HepG2 (cell line): ENCODE measurements at regions not wholly inside any gene's neighbourhood (a gene's known extent, or its start where the extent isn't known, plus 50 kb on each side); places are given as distances from the start of the nearest gene placed in this dataset.

ENCODE experiments used
- DMAP1 ChIP-seq: IDR thresholded peaks from 2 replicates; pipeline ENCODE4 v1.6.1; 2016
- DNMT3B ChIP-seq: conservative IDR thresholded peaks from 2 replicates; pipeline ENCODE4 v1.6.1; 2016; ENCODE audit warnings: missing biosample characterization, control low read depth
- FOXC1 ChIP-seq: sonication (generic); formaldehyde crosslinking; IDR thresholded peaks from 2 replicates; pipeline ENCODE4 v1.8.0; 2022; ENCODE audit warnings: mild to moderate bottlenecking, missing genetic modification reagents, borderline replicate concordance
- HNRNPLL ChIP-seq: fragments of 200-400 bp; formaldehyde crosslinking; IDR thresholded peaks from 2 replicates; pipeline ENCODE4 v1.6.1; 2017; ENCODE audit warnings: mild to moderate bottlenecking, low read depth, low read length; ENCODE audit not compliant: poor library complexity, severe bottlenecking
- RBM39 ChIP-seq: fragments of 200-400 bp; formaldehyde crosslinking; IDR thresholded peaks from one replicate; pipeline ENCODE4 v1.6.1; 2018; ENCODE audit warnings: antibody characterized with exemption, mild to moderate bottlenecking, low read depth, low read length; ENCODE audit not compliant: poor library complexity, severe bottlenecking
- SYNCRIP ChIP-seq: fragments of 200-400 bp; formaldehyde crosslinking; IDR thresholded peaks from 2 replicates; pipeline ENCODE4 v1.6.1; 2018; ENCODE audit warnings: mild to moderate bottlenecking, low read depth, low read length; ENCODE audit not compliant: insufficient read depth
- THYN1 ChIP-seq: sonication (generic); formaldehyde crosslinking; IDR thresholded peaks from 2 replicates; pipeline ENCODE4 v1.8.1; 2023; ENCODE audit warnings: low read depth, mild to moderate bottlenecking, moderate library complexity, missing genetic modification reagents, borderline replicate concordance
- YEATS4 ChIP-seq: sonication (generic); formaldehyde crosslinking; IDR thresholded peaks from 2 replicates; pipeline ENCODE4 v1.4.0; 2020; ENCODE audit warnings: missing genetic modification reagents, borderline replicate concordance
- ZFP90 ChIP-seq: sonication (generic); formaldehyde crosslinking; IDR thresholded peaks from 2 replicates; pipeline ENCODE4 v1.8.0; 2022; ENCODE audit warnings: missing genetic modification reagents, mild to moderate bottlenecking, inconsistent platforms, borderline replicate concordance
- ZNF121 ChIP-seq: sonication (generic); formaldehyde crosslinking; IDR thresholded peaks from 2 replicates; pipeline ENCODE4 v1.5.0; 2020; ENCODE audit warnings: mild to moderate bottlenecking, missing genetic modification reagents
- ZNF674 ChIP-seq: sonication (generic); formaldehyde crosslinking; IDR thresholded peaks from 2 replicates; pipeline ENCODE4 v1.5.0; 2020; ENCODE audit warnings: low read depth, mild to moderate bottlenecking, missing genetic modification reagents
- TF ChIP-seq, protein P1 (sequence below): sonication (generic); formaldehyde crosslinking; IDR thresholded peaks from 2 replicates; pipeline ENCODE4 v1.5.1; 2020; ENCODE audit warnings: mild to moderate bottlenecking, missing genetic modification reagents, borderline replicate concordance
- TF ChIP-seq, protein P2 (sequence below): sonication (generic); formaldehyde crosslinking; IDR thresholded peaks from 2 replicates; pipeline ENCODE4 v1.4.0; 2020; ENCODE audit warnings: mild to moderate bottlenecking, missing genetic modification reagents
- TF ChIP-seq, protein P3 (sequence below): sonication (generic); formaldehyde crosslinking; IDR thresholded peaks from 2 replicates; pipeline ENCODE4 v1.5.1; 2020; ENCODE audit warnings: missing genetic modification reagents, mild to moderate bottlenecking, borderline replicate concordance
- TF ChIP-seq, protein P4 (sequence below): sonication (generic); formaldehyde crosslinking; IDR thresholded peaks from 2 replicates; pipeline ENCODE4 v1.4.0; 2020; ENCODE audit warnings: missing genetic modification reagents
- TF ChIP-seq, protein P5 (sequence below): sonication (generic); formaldehyde crosslinking; IDR thresholded peaks from 2 replicates; pipeline ENCODE4 v1.5.1; 2020; ENCODE audit warnings: mild to moderate bottlenecking, missing genetic modification reagents, borderline replicate concordance

DNA sequence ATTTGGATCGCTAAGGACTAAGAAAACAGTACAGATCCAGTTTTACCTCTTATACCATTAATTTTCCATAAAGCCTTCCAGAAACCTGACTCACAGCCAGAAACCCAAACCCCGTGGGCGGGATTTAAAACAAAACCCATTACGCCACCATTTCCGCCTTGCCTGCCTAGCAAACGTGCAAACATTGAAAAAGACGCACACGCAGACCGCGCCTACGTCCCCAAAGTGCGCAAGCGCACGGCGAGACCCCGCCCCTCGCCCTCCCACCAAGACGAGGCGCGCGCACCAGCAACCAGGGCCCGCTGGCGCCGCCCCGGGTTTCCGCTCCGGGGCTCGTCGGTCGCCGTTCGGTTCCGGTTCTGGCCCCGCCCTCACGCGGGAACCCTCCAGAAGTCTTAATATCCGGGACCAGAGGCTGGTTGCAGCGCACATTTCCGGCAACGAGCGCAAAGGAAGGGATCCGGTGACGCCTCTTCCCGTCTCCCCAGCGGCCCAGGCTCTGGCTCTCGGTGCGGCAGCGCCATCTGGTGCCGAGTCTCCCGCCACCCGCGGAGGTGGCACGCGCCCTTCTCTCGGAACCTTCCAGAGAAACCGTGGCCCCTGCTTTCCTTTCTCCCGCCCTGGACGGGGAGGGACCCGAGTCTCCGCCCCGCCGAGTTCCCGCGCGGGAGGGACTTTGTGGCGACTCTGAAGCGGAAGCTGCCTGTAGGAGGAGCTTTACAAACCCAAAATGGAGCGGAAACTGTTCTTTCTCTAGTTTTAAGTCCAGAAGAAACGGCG lies 256.9 kb upstream of the STARD13 start (continued):
- TF ChIP-seq, protein P1, sequence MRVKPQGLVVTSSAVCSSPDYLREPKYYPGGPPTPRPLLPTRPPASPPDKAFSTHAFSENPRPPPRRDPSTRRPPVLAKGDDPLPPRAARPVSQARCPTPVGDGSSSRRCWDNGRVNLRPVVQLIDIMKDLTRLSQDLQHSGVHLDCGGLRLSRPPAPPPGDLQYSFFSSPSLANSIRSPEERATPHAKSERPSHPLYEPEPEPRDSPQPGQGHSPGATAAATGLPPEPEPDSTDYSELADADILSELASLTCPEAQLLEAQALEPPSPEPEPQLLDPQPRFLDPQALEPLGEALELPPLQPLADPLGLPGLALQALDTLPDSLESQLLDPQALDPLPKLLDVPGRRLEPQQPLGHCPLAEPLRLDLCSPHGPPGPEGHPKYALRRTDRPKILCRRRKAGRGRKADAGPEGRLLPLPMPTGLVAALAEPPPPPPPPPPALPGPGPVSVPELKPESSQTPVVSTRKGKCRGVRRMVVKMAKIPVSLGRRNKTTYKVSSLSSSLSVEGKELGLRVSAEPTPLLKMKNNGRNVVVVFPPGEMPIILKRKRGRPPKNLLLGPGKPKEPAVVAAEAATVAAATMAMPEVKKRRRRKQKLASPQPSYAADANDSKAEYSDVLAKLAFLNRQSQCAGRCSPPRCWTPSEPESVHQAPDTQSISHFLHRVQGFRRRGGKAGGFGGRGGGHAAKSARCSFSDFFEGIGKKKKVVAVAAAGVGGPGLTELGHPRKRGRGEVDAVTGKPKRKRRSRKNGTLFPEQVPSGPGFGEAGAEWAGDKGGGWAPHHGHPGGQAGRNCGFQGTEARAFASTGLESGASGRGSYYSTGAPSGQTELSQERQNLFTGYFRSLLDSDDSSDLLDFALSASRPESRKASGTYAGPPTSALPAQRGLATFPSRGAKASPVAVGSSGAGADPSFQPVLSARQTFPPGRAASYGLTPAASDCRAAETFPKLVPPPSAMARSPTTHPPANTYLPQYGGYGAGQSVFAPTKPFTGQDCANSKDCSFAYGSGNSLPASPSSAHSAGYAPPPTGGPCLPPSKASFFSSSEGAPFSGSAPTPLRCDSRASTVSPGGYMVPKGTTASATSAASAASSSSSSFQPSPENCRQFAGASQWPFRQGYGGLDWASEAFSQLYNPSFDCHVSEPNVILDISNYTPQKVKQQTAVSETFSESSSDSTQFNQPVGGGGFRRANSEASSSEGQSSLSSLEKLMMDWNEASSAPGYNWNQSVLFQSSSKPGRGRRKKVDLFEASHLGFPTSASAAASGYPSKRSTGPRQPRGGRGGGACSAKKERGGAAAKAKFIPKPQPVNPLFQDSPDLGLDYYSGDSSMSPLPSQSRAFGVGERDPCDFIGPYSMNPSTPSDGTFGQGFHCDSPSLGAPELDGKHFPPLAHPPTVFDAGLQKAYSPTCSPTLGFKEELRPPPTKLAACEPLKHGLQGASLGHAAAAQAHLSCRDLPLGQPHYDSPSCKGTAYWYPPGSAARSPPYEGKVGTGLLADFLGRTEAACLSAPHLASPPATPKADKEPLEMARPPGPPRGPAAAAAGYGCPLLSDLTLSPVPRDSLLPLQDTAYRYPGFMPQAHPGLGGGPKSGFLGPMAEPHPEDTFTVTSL (CRISPR knock-in tag) = peak; percentile 77; the same call in 1 of the 2 replicates
- TF ChIP-seq ZNF674 (CRISPR knock-in tag) (no peak), RBM39 (peak; percentile 78), THYN1 (CRISPR knock-in tag) (no peak), DMAP1 (CRISPR knock-in tag) (peak; percentile 97), FOXC1 (CRISPR knock-in tag) (peak; percentile 100), SYNCRIP (no peak), ZFP90 (peak; percentile 94; the same call in 1 of the 2 replicates), ZNF121 (CRISPR knock-in tag) (peak; percentile 75; the same call in 1 of the 2 replicates), DNMT3B (no peak), HNRNPLL (peak; percentile 92), YEATS4 (peak; percentile 97)
- TF ChIP-seq, protein P2, sequence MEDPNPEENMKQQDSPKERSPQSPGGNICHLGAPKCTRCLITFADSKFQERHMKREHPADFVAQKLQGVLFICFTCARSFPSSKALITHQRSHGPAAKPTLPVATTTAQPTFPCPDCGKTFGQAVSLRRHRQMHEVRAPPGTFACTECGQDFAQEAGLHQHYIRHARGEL (CRISPR knock-in tag) = peak; percentile 82; the same call in 1 of the 2 replicates
- TF ChIP-seq, protein P3, sequence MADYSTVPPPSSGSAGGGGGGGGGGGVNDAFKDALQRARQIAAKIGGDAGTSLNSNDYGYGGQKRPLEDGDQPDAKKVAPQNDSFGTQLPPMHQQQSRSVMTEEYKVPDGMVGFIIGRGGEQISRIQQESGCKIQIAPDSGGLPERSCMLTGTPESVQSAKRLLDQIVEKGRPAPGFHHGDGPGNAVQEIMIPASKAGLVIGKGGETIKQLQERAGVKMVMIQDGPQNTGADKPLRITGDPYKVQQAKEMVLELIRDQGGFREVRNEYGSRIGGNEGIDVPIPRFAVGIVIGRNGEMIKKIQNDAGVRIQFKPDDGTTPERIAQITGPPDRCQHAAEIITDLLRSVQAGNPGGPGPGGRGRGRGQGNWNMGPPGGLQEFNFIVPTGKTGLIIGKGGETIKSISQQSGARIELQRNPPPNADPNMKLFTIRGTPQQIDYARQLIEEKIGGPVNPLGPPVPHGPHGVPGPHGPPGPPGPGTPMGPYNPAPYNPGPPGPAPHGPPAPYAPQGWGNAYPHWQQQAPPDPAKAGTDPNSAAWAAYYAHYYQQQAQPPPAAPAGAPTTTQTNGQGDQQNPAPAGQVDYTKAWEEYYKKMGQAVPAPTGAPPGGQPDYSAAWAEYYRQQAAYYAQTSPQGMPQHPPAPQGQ (CRISPR knock-in tag) = peak; percentile 77; the same call in 1 of the 2 replicates
- TF ChIP-seq, protein P4, sequence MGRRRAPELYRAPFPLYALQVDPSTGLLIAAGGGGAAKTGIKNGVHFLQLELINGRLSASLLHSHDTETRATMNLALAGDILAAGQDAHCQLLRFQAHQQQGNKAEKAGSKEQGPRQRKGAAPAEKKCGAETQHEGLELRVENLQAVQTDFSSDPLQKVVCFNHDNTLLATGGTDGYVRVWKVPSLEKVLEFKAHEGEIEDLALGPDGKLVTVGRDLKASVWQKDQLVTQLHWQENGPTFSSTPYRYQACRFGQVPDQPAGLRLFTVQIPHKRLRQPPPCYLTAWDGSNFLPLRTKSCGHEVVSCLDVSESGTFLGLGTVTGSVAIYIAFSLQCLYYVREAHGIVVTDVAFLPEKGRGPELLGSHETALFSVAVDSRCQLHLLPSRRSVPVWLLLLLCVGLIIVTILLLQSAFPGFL (CRISPR knock-in tag) = peak; percentile 86; the same call in 1 of the 2 replicates
- TF ChIP-seq, protein P5, sequence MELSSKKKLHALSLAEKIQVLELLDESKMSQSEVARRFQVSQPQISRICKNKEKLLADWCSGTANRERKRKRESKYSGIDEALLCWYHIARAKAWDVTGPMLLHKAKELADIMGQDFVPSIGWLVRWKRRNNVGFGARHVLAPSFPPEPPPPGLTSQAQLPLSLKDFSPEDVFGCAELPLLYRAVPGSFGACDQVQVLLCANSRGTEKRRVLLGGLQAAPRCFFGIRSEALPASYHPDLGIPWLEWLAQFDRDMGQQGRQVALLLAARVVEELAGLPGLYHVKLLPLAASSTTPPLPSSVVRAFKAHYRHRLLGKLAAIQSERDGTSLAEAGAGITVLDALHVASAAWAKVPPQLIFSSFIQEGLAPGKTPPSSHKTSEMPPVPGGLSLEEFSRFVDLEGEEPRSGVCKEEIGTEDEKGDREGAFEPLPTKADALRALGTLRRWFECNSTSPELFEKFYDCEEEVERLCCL (CRISPR knock-in tag) = peak; percentile 98
